Heart right ventricle (tissue), 16 donors: ENCODE measurements at regions not wholly inside any gene's neighbourhood (a gene's known extent, or its start where the extent isn't known, plus 50 kb on each side); places are given as distances from the start of the nearest gene placed in this dataset.
"Not testable (repeated sequence)": the region's sequence is repeated elsewhere in the genome, so short reads cannot be mapped to it uniquely, and the experiment has no call there.

Experiments
- ATAC-seq, 8 donors: fragments of 200-7000 bp; cut with Tn5 transposase; one replicate each; pipeline ENCODE4 v1.9.1; 2020; ENCODE audit warnings: mild to moderate bottlenecking in 8 of 8, moderate library complexity in 8 of 8, moderate number of reproducible peaks in 1 of 8
- DNase-seq, 2 donors: peaks; one replicate each; pipeline ENCODE4 v3.0.0-alpha.2; 2020
- H3K27ac ChIP-seq, 10 donors: fragments of 200-600 bp; sonication (generic) in 2 of 10; one replicate each; pipeline versions ENCODE4 v1.5.0 to v1.8.0; 2020 to 2022; ENCODE audit warnings: mild to moderate bottlenecking in 3 of 10
- H3K27me3 ChIP-seq, 7 donors: fragments of 200-600 bp; one replicate each; pipeline ENCODE4 v1.8.0; 2021 to 2022; ENCODE audit warnings: mild to moderate bottlenecking in 2 of 7
- H3K36me3 ChIP-seq, 9 donors: fragments of 200-600 bp; sonication (generic) in 1 of 9; one replicate each; pipeline versions ENCODE4 v1.5.0 to v1.8.0; 2020 to 2022; ENCODE audit warnings: mild to moderate bottlenecking in 2 of 9
- H3K4me1 ChIP-seq, 9 donors: fragments of 200-600 bp; sonication (generic) in 1 of 9; one replicate each; pipeline versions ENCODE4 v1.5.0 to v1.8.0; 2020 to 2022; ENCODE audit warnings: mild to moderate bottlenecking in 4 of 9
- H3K4me3 ChIP-seq, 10 donors: fragments of 200-600 bp; sonication (generic) in 2 of 10; one replicate each; pipeline versions ENCODE4 v1.5.0 to v1.8.0; 2020 to 2022; ENCODE audit warnings: mild to moderate bottlenecking in 7 of 10, moderate library complexity in 2 of 10
- H3K9me3 ChIP-seq, 11 donors: fragments of 200-600 bp in 10 of 11; sonication (generic) in 2 of 11; one replicate each; pipeline versions ENCODE4 v1.5.0 to v1.8.0; 2013 to 2022; ENCODE audit warnings: mild to moderate bottlenecking in 2 of 11, control low read depth in 1 of 11, moderate library complexity in 1 of 11
- CTCF ChIP-seq, 9 donors: fragments of 200-600 bp; sonication (generic) in 2 of 9; IDR thresholded peaks; one replicate each; pipeline versions ENCODE4 v1.5.0 to v1.8.0; 2021 to 2022; ENCODE audit warnings: antibody characterized with exemption in 9 of 9, mild to moderate bottlenecking in 5 of 9, moderate library complexity in 1 of 9
- WGBS, 2 donors: extraction: QIAGEN DNeasy Blood & Tissue Kit; methylation state at CpG; one replicate each; pipeline ENCODE4 v1.1.7; 2013; ENCODE audit warnings: inconsistent platforms in 1 of 2; 5-methylcytosine and 5-hydroxymethylcytosine counted together
- intact Hi-C, 10 donors: fragments of 100-400 bp; cut with DNase I; formaldehyde crosslinking; loops; one replicate each; pipeline versions ENCODE4 v1.11.1 to v1.14.2; 2022
- donor health status: Arrhythmogenic right ventricular cardiomyopathy.
- donor health status: ischemic (EF 13 %, LVEDD 7.1; RV severe dilation, severe dysfunction).
- donor health status: healthy with polysubstance abuse.
- donor health status: DM: no; HTN: yes; CAD: no.
- donor health status: DM: no; HTN: no; CAD: no.
- donor health status: ischemic (EF 25% LVEDD 6.9; RV normal size, moderate dysfunction).
- donor health status: ischemic (EF 25% LVEDD 5.7; RV mildly dilated, moderate dysfunction).
- donor health status: healthy.
- donor health status: DM: yes; HTN: yes; CAD: no.
- donor health status: Ischemic cardiomyopathy.
- donor health status: ischemic (EF 35%, LVEDD 5.7; RV mildly dilated, moderate dysfunction).
- donor health status: nonischemic (EF 11% LVEDD 7.7; RV severe dilation, severe dysfunction).
- donor health status: DM: yes; HTN: yes; CAD: no.
- donor health status: PGD.
- donor health status: ischemic (EF 29% LVEDD 5.4; RV normal size, mild dysfunction).
- donor health status: nonischemic (EF 23%, LVEDD 6.1; RV moderate dilation, normal function).

DNA sequence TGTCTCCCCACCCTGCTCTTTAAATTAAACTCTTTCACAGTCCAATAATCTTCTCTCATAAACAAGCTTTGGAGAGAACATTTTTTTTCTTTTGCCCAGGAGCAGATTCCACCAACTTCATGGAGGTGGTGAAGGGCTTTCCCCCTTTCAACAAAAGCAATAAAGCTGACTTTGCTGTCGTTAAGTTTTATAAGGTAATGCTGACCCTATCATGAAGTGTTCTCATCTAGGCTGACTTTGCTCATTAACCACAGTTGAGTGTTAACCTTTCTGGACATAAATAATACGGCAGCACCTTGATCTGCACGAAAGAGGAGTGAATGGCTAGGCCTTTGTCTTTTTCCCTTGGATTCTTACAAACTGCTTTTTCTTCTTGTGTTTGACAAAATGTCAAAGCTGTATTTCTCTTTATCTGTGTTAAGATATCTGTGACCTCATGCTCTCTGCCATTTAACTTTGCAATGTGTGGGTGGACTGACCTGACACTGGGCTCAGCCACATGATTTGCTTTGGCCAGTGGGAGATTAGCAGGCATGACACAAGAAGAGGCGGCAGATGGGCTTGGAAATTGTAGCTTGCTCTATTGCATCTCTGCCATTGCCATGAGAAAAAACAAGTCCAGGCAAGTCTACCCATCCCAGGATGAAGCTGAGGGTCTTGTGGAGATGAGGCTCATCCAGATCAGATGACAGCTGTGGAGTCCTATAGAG is 470.9 kb upstream of the CCDC196 start:
- no peak overlapping the region for H3K4me3 ChIP-seq
- H3K36me3 ChIP-seq, result no peaks in the 10 kb centered on the region
- H3K4me1 ChIP-seq, result no peaks in the 10 kb centered on the region
- DNase-seq, result no peak
- ATAC-seq, result no peak
- peaks cover 0 to 7% (median 0%) of the 10 kb centered on the region in 7 donors for H3K27me3 ChIP-seq
- H3K9me3 ChIP-seq, result no peaks in the 10 kb centered on the region
- no peak overlapping the region for H3K27ac ChIP-seq
- intact Hi-C loops, result no loop called here
- WGBS, 2 donors, result 68 to 76% methylated on average over 4 of the region's 4 CpGs
- TF ChIP-seq CTCF (IDR thresholded peaks at IDR 0.05), result no peak

GRCh38 chr14:66017927-66018326 is 468.2 kb upstream of the CCDC196 start:
- Histone ChIP-seq H3K4me3 (no peak overlapping the region), H3K27me3 (peaks cover 0 to 7% (median 0%) of the 10 kb centered on the region in 7 donors), H3K36me3 (no peaks in the 10 kb centered on the region), H3K27ac (no peak overlapping the region), H3K9me3 (no peaks in the 10 kb centered on the region), H3K4me1 (no peaks in the 10 kb centered on the region)
- intact Hi-C loops, result no loop called here
- TF ChIP-seq CTCF (IDR thresholded peaks at IDR 0.05), result no peak
- WGBS, 2 donors, result 95% methylated on average over 1 of the region's 1 CpG
- no peak for DNase-seq
- ATAC-seq, result no peak

GRCh38 chr14:66022526-66022925 is 463.6 kb upstream of the CCDC196 start:
- TF ChIP-seq CTCF (IDR thresholded peaks at IDR 0.05), result no peak
- peaks cover 0 to 2% (median 0%) of the 10 kb centered on the region in 11 donors for H3K9me3 ChIP-seq
- ATAC-seq (no peak), DNase-seq (no peak)
- no peaks in the 10 kb centered on the region for H3K4me1 ChIP-seq
- no peak overlapping the region for H3K4me3 ChIP-seq
- intact Hi-C loops, result no loop called here
- H3K27ac ChIP-seq, result no peak overlapping the region
- no peaks in the 10 kb centered on the region for H3K36me3 ChIP-seq
- H3K27me3 ChIP-seq, result no peaks in the 10 kb centered on the region
- 60 to 71% methylated on average over 8 of the region's 8 CpGs for WGBS, 2 donors

DNA sequence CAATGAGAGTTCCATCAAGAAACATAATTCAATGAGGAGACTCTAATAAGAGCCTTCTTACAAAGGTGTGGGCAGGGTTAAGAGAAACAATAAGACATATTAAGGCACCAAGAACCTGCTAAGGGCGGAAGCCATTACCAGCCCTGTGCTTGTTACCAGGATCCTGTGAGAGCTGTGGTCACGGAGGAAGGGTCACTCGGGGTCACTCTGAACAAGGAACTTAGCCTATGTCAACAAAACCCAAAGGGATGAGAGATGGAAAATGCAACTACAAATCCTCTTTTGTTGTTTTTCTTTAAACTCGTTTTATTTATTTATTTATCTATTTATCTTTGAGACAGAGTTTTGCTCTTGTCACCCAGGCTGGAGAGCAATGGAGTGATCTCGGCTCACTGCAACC is 460.4 kb upstream of the CCDC196 start:
- TF ChIP-seq CTCF (IDR thresholded peaks at IDR 0.05), result no peak

GRCh38 chr14:66031981-66032380 is 454.2 kb upstream of the CCDC196 start:
- intact Hi-C loops, DNase-seq, H3K27me3 ChIP-seq, H3K36me3 ChIP-seq, H3K4me3 ChIP-seq, H3K4me1 ChIP-seq, H3K27ac ChIP-seq, ATAC-seq: not testable (repeated sequence)
- 92 to 94% methylated on average over 11 to 12 of the region's 12 CpGs for WGBS, 2 donors
- peaks cover 0 to 29% (median 2%) of the 10 kb centered on the region in 11 donors for H3K9me3 ChIP-seq

More for the DNA sequence above, 460.4 kb upstream of the CCDC196 start:
- H3K9me3 ChIP-seq, result peaks cover 0 to 13% (median 0%) of the 10 kb centered on the region in 11 donors
- ATAC-seq (no peak), DNase-seq (no peak)
- no peak overlapping the region for H3K4me3 ChIP-seq
- no peaks in the 10 kb centered on the region for H3K27me3 ChIP-seq
- H3K27ac ChIP-seq, result no peak overlapping the region
- H3K4me1 ChIP-seq, result no peaks in the 10 kb centered on the region
- H3K36me3 ChIP-seq, result no peaks in the 10 kb centered on the region
- intact Hi-C loops, result no loop called here
- WGBS, 2 donors, result 75 to 76% methylated on average over 5 of the region's 5 CpGs
